ENCODE measurements at regions not wholly inside any gene's neighbourhood (a gene's known extent, or its start where the extent isn't known, plus 50 kb on each side); places are given as distances from the start of the nearest gene placed in this dataset.

DNA sequence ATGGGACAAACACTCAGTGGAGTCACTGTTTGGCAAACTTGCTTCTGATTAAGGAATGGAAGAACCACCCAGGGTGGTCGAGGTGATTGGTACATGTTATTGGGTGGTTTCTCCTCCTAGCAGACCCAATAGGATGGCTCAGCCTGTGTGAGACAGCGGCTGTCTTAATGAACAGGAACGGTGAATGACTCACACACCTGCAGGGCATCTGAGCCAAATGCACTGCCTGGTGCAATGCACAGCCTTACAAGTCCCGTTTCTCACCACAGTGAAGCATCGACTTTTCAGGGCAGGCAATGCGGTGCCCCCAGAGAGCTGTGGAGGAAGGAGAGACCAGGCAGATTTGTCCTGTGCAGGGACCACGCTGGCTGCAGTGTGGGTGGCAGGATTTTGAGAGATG, 238.5 kb downstream of the FGF9 start:
- Histone ChIP-seq H3K4me3 (ENCODE audit: low read depth in 2 of 2, low read length in 2 of 2) (no peak overlapping the region), H3K27me3 (ENCODE audit: control insufficient read depth, insufficient read depth, low read length) (no peaks in the 10 kb centered on the region), H3K4me1 (ENCODE audit: control insufficient read depth, insufficient read depth, low read length) (no peaks in the 10 kb centered on the region), H3K27ac (ENCODE audit: low read length) (no peak overlapping the region), H3K9me3 (ENCODE audit: control insufficient read depth, insufficient read depth, low read depth, low read length) (no peaks in the 10 kb centered on the region), H3K36me3 (ENCODE audit: control insufficient read depth, insufficient read depth, low read length) (no peaks in the 10 kb centered on the region)
- no peak for TF ChIP-seq POLR2AphosphoS5 (IDR thresholded peaks at IDR 0.05; ENCODE audit: low read depth, low read length)
- TF ChIP-seq CTCF (IDR thresholded peaks at IDR 0.05): no peak
- TF ChIP-seq TCF7L2 (IDR thresholded peaks at IDR 0.05; ENCODE audit: low read depth, low read length): no peak
- TF ChIP-seq REST (IDR thresholded peaks at IDR 0.05; ENCODE audit: insufficient read depth in 1 of 2, low read depth in 2 of 2, low read length in 1 of 2): no peak
- TF ChIP-seq SIN3A (IDR thresholded peaks at IDR 0.05; ENCODE audit: borderline replicate concordance, insufficient read depth, low read depth, low read length): no peak
- ChIA-PET CTCF (no interaction called here), POLR2A (no interaction called here)
- in situ Hi-C loops (cut with HindIII; ENCODE audit: low pct_unique_long_range_greater_than_20kb, low sequenced_read_pairs): no loop called here
- ATAC-seq (no peak), DNase-seq (ENCODE audit: low read depth, low spot score) (no peak)
- no TSS peak for BruUV-seq (replicated peaks)
- intact Hi-C loops (cut with micrococcal nuclease; ENCODE audit: unreplicated experiment): no loop called here

DNA sequence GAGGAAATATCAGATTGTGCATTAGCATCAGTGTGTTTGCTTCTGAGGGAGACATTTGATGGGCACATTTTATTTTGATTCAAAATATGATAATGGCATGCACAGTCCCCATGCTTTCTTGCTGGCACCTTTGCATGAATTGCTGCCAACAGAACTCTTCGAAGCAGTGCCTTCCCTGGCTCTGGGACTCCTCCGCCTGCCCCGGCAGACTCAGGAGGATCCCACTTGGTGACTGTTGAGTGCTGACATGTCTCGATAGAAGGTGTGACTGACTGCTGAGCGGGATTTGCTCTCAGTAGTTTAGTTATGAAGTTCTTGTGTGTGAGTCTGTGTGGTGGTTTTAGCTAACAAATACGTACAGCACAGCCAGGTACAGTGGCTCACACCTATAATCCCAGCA, 239.7 kb downstream of the FGF9 start:
- POLR2A ChIA-PET: no interaction called here

More for the DNA sequence above, 239.7 kb downstream of the FGF9 start:
- Histone ChIP-seq H3K4me1 (ENCODE audit: control insufficient read depth, insufficient read depth, low read length) (no peaks in the 10 kb centered on the region), H3K4me3 (ENCODE audit: low read depth in 2 of 2, low read length in 2 of 2) (no peak overlapping the region), H3K27me3 (ENCODE audit: control insufficient read depth, insufficient read depth, low read length) (no peaks in the 10 kb centered on the region), H3K9me3 (ENCODE audit: control insufficient read depth, insufficient read depth, low read depth, low read length) (no peaks in the 10 kb centered on the region), H3K36me3 (ENCODE audit: control insufficient read depth, insufficient read depth, low read length) (no peaks in the 10 kb centered on the region), H3K27ac (ENCODE audit: low read length) (no peak overlapping the region)
- BruUV-seq (replicated peaks): no TSS peak
- TF ChIP-seq SIN3A (IDR thresholded peaks at IDR 0.05; ENCODE audit: borderline replicate concordance, insufficient read depth, low read depth, low read length) (no peak), REST (IDR thresholded peaks at IDR 0.05; ENCODE audit: insufficient read depth in 1 of 2, low read depth in 2 of 2, low read length in 1 of 2) (no peak), TCF7L2 (IDR thresholded peaks at IDR 0.05; ENCODE audit: low read depth, low read length) (no peak), POLR2AphosphoS5 (IDR thresholded peaks at IDR 0.05; ENCODE audit: low read depth, low read length) (no peak)
- DNase-seq (ENCODE audit: low read depth, low spot score) (no peak), ATAC-seq (no peak)
- intact Hi-C loops (cut with micrococcal nuclease; ENCODE audit: unreplicated experiment) (no loop called here), in situ Hi-C loops (cut with HindIII; ENCODE audit: low pct_unique_long_range_greater_than_20kb, low sequenced_read_pairs) (no loop called here)
- CTCF ChIA-PET: no interaction called here
